Astrocyte (in vitro differentiated cells and primary cell): ENCODE measurements at regions not wholly inside any gene's neighbourhood (a gene's known extent, or its start where the extent isn't known, plus 50 kb on each side); places are given as distances from the start of the nearest gene placed in this dataset.

ENCODE experiments used
- CTCF ChIP-seq: IDR thresholded peaks from 2 replicates; pipeline ENCODE4 v1.5.1; 2011; ENCODE audit warnings: low read depth, mild to moderate bottlenecking, inconsistent platforms, low read length, moderate library complexity; ENCODE audit not compliant: insufficient read depth
- EZH2 ChIP-seq: IDR thresholded peaks from 2 replicates; pipeline ENCODE4 v1.6.1; 2012; ENCODE audit warnings: mild to moderate bottlenecking, low read length, inconsistent platforms; ENCODE audit not compliant: insufficient read depth

GRCh38 chr2:7146151-7146550 lies 228.9 kb downstream of the RNF144A start:
- TF ChIP-seq CTCF (no peak), EZH2 (no peak)
